Suprapubic skin (tissue), 3 donors: ENCODE measurements at regions not wholly inside any gene's neighbourhood (a gene's known extent, or its start where the extent isn't known, plus 50 kb on each side); places are given as distances from the start of the nearest gene placed in this dataset.

ENCODE experiments used
- POLR2AphosphoS5 ChIP-seq, 3 donors: sonication (generic); formaldehyde crosslinking; IDR thresholded peaks; one replicate each; pipeline ENCODE4 v1.6.1; 2017; ENCODE audit warnings: antibody characterized with exemption in 3 of 3
- TF ChIP-seq, protein P1 (sequence below), 2 donors: fragments of 200-600 bp in 1 of 2; fragments of 450-650 bp in 1 of 2; sonication (generic) in 1 of 2; IDR thresholded peaks; one replicate each; pipeline ENCODE4 v1.5.1; 2016 to 2019; ENCODE audit warnings: antibody characterized with exemption in 2 of 2, mild to moderate bottlenecking in 1 of 2, moderate library complexity in 1 of 2

- TF ChIP-seq, protein P1, sequence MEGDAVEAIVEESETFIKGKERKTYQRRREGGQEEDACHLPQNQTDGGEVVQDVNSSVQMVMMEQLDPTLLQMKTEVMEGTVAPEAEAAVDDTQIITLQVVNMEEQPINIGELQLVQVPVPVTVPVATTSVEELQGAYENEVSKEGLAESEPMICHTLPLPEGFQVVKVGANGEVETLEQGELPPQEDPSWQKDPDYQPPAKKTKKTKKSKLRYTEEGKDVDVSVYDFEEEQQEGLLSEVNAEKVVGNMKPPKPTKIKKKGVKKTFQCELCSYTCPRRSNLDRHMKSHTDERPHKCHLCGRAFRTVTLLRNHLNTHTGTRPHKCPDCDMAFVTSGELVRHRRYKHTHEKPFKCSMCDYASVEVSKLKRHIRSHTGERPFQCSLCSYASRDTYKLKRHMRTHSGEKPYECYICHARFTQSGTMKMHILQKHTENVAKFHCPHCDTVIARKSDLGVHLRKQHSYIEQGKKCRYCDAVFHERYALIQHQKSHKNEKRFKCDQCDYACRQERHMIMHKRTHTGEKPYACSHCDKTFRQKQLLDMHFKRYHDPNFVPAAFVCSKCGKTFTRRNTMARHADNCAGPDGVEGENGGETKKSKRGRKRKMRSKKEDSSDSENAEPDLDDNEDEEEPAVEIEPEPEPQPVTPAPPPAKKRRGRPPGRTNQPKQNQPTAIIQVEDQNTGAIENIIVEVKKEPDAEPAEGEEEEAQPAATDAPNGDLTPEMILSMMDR (IDR thresholded peaks at IDR 0.05): no peak
- no peak for TF ChIP-seq POLR2AphosphoS5 (IDR thresholded peaks at IDR 0.05)
Observed at GRCh38 chr13:79668201-79668752, 187.3 kb downstream of the NDFIP2 start.
